H1 (cell line): ENCODE measurements at regions not wholly inside any gene's neighbourhood (a gene's known extent, or its start where the extent isn't known, plus 50 kb on each side); places are given as distances from the start of the nearest gene placed in this dataset.
A peak's percentile ranks its signal among the peaks of the same experiment; 100 is the strongest.

Experiments used
- ASH2L ChIP-seq: fragments of 200-600, 300-600 bp; sonication (generic); IDR thresholded peaks from one replicate; pipeline ENCODE4 v1.7.1; 2017; ENCODE audit warnings: low read length
- EP300 ChIP-seq, 2 experiments: IDR thresholded peaks; 1 replicate in 1 of 2; 2 replicates in 1 of 2; pipeline ENCODE4 v1.6.1; 2011 to 2012; ENCODE audit warnings: low read depth in 2 of 2, low read length in 2 of 2, mild to moderate bottlenecking in 2 of 2, borderline replicate concordance in 1 of 2, inconsistent platforms in 1 of 2, moderate library complexity in 1 of 2
- EZH2 ChIP-seq: fragments of 200-600 bp; sonication (generic); IDR thresholded peaks from 2 replicates; pipeline ENCODE4 v1.7.1; 2012; ENCODE audit warnings: low read depth, mild to moderate bottlenecking, moderate library complexity, low read length, inconsistent platforms; ENCODE audit not compliant: severe bottlenecking
- HDAC2 ChIP-seq, 2 experiments: fragments of 300-600 bp in 1 of 2; sonication (generic) in 1 of 2; IDR thresholded peaks; 2 replicates each; pipeline ENCODE4 v1.6.1; 2011 to 2012; ENCODE audit warnings: low read depth in 2 of 2, low read length in 2 of 2, mild to moderate bottlenecking in 2 of 2, moderate library complexity in 2 of 2, borderline replicate concordance in 1 of 2, inconsistent platforms in 1 of 2
- JUN ChIP-seq: IDR thresholded peaks from 2 replicates; pipeline ENCODE4 v1.6.1; 2011; ENCODE audit warnings: low read depth, mild to moderate bottlenecking, improper control_type of control experiment, low read length
- PHF8 ChIP-seq: fragments of 200-600 bp; sonication (generic); conservative IDR thresholded peaks from 2 replicates; pipeline ENCODE4 v1.7.1; 2012; ENCODE audit warnings: low read depth, mild to moderate bottlenecking, inconsistent platforms, low read length, moderate library complexity
- POLR2AphosphoS5 ChIP-seq: IDR thresholded peaks from 2 replicates; pipeline ENCODE4 v1.6.1; 2011; ENCODE audit warnings: low read depth, low read length
- SIRT6 ChIP-seq: IDR thresholded peaks from one replicate; pipeline ENCODE4 v1.7.1; 2012; ENCODE audit warnings: low read length, inconsistent platforms
- TBP ChIP-seq: IDR thresholded peaks from 2 replicates; pipeline ENCODE4 v1.6.1; 2011; ENCODE audit warnings: low read depth, low read length, improper control_type of control experiment
- TEAD4 ChIP-seq: IDR thresholded peaks from 2 replicates; pipeline ENCODE4 v1.6.1; 2012; ENCODE audit warnings: low read depth, low read length, inconsistent platforms, mixed read lengths
- TF ChIP-seq, protein P1 (sequence below): IDR thresholded peaks from 2 replicates; pipeline ENCODE4 v1.6.1; 2011; ENCODE audit warnings: low read length, improper control_type of control experiment

- TF ChIP-seq EP300 (IDR thresholded peaks at IDR 0.05; ENCODE audit: borderline replicate concordance in 1 of 2, low read depth in 2 of 2, low read length in 2 of 2) (peak in 1 of 2 experiments; percentile 48; a peak in 1 of 3 replicates), TBP (0 out of 2 replicates have a peak, but pooled peaks have one; percentile 11), TEAD4 (peak; percentile 26; the same call in 1 of the 2 replicates), ASH2L (peak; percentile 81), HDAC2 (IDR thresholded peaks at IDR 0.05; ENCODE audit: borderline replicate concordance in 1 of 2, low read depth in 2 of 2, low read length in 2 of 2) (peak; percentile 56 to 64; a peak in 2 of 4 replicates), PHF8 (no peak), EZH2 (no peak), POLR2AphosphoS5 (no peak), SIRT6 (no peak), JUN (no peak)
- TF ChIP-seq, protein P1, sequence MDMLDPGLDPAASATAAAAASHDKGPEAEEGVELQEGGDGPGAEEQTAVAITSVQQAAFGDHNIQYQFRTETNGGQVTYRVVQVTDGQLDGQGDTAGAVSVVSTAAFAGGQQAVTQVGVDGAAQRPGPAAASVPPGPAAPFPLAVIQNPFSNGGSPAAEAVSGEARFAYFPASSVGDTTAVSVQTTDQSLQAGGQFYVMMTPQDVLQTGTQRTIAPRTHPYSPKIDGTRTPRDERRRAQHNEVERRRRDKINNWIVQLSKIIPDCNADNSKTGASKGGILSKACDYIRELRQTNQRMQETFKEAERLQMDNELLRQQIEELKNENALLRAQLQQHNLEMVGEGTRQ, result no peak
These were observed 240.9 kb upstream of the SALL1 start (continued) for GRCh38 chr16:51391798-51392511.
